Gastrocnemius medialis (tissue), 4 donors: ENCODE measurements at regions not wholly inside any gene's neighbourhood (a gene's known extent, or its start where the extent isn't known, plus 50 kb on each side); places are given as distances from the start of the nearest gene placed in this dataset.

Source experiments
- ATAC-seq, 2 donors: fragments of 150-250 bp; one replicate each; pipeline ENCODE4 v1.9.1; 2016
- DNase-seq, 2 donors: peaks; one replicate each; pipeline ENCODE4 v3.0.0-alpha.2; 2019
- H3K27ac ChIP-seq, 4 donors: fragments of 200-600 bp; sonication (generic); 1 replicate in 1 of 4; 2 replicates in 3 of 4; pipeline ENCODE4 v1.5.1; 2016 to 2018; ENCODE audit warnings: mild to moderate bottlenecking in 2 of 4, moderate library complexity in 1 of 4
- H3K27me3 ChIP-seq, 3 donors: fragments of 200-600 bp; sonication (generic) in 2 of 3; 1 replicate in 1 of 3; 2 replicates in 2 of 3; pipeline versions ENCODE4 v1.5.1 to v1.6.0; 2016 to 2019; ENCODE audit warnings: mild to moderate bottlenecking in 1 of 3, moderate library complexity in 1 of 3
- H3K36me3 ChIP-seq, 2 donors: fragments of 200-600 bp; sonication (generic) in 1 of 2; one replicate each; pipeline ENCODE4 v1.5.1; 2017 to 2018
- H3K4me1 ChIP-seq, 2 donors: fragments of 200-600 bp; sonication (generic) in 1 of 2; one replicate each; pipeline ENCODE4 v1.5.1; 2016 to 2017; ENCODE audit warnings: mild to moderate bottlenecking in 2 of 2
- H3K4me3 ChIP-seq, 4 donors: fragments of 200-600 bp; sonication (generic) in 3 of 4; 1 replicate in 1 of 4; 2 replicates in 3 of 4; pipeline ENCODE4 v1.5.1; 2016 to 2019; ENCODE audit warnings: mild to moderate bottlenecking in 2 of 4
- H3K9me3 ChIP-seq, 3 donors: fragments of 200-600 bp; sonication (generic) in 2 of 3; 1 replicate in 1 of 3; 2 replicates in 2 of 3; pipeline ENCODE4 v1.5.1; 2016 to 2019
- CTCF ChIP-seq, 5 experiments: fragments of 450-650 bp in 3 of 5; fragments of 200-600 bp in 2 of 5; sonication (generic) in 2 of 5; IDR thresholded peaks in 4 of 5; conservative IDR thresholded peaks in 1 of 5; 1 replicate in 4 of 5; 2 replicates in 1 of 5; pipeline ENCODE4 v1.5.1; 2016 to 2019; ENCODE audit warnings: antibody characterized with exemption in 5 of 5, mild to moderate bottlenecking in 3 of 5, moderate library complexity in 3 of 5
- POLR2A ChIP-seq, 2 donors: fragments of 450-650 bp; IDR thresholded peaks; one replicate each; pipeline ENCODE4 v1.6.1; 2017; ENCODE audit warnings: antibody characterized with exemption in 2 of 2, mild to moderate bottlenecking in 2 of 2, moderate library complexity in 2 of 2
- in situ Hi-C, 4 donors: fragments of 200-750 bp; cut with MboI; loops; one replicate each; pipeline versions ENCODE4 v1.15.0 to v1.8.0; 2017; ENCODE audit warnings: low sequenced_read_pairs in 4 of 4
- intact Hi-C: fragments of 100-400 bp; cut with DNase I; formaldehyde crosslinking; loops from one replicate; pipeline ENCODE4 v1.15.1; 2023; ENCODE audit warnings: low total_unique reads

DNA sequence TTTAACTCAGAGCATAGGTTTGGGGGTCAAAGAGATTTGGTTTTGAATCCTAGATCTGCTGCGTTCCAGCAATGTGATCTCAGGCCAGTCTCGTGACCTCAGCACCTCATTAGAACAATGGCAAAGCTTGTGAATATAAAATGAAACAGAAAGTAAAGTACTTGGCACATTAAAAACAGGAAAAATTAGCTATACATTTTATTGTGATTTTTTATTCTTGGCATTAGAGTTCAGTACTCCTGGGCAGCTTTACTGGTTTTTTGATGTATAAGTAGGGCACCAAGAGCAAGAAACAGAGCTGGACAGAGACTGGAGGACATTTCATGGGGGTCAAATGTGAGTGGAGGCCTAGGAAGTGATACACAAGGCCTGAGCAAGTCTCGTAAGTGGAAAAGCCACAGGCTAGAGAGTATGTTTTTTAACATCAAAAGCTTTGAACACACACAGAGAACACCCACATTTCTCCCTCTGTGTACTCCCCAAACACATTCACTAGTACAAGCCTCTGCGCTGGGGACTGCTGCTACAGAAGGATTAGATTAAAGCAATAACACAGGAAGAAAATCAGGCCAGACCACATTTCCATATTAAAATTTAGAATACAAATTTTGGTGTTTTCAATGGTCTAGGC lies 157.2 kb upstream of the SLC25A13 start:
- Histone ChIP-seq H3K4me3 (no peak overlapping the region), H3K9me3 (no peaks in the 10 kb centered on the region), H3K4me1 (no peaks in the 10 kb centered on the region), H3K27me3 (no peaks in the 10 kb centered on the region), H3K27ac (no peak overlapping the region), H3K36me3 (no peaks in the 10 kb centered on the region)
- TF ChIP-seq POLR2A (IDR thresholded peaks at IDR 0.05) (no peak), CTCF (IDR thresholded peaks at IDR 0.05 in 4 of 5, conservative IDR thresholded peaks at IDR 0.05 in 1 of 5) (no peak)
- intact Hi-C loops = no loop called here
- in situ Hi-C loops = no loop called here
- no peak for DNase-seq
- ATAC-seq = no peak

GRCh38 chr7:96471606-96472005 lies 149.7 kb upstream of the SLC25A13 start:
- no peak for TF ChIP-seq CTCF (IDR thresholded peaks at IDR 0.05 in 4 of 5, conservative IDR thresholded peaks at IDR 0.05 in 1 of 5)
- TF ChIP-seq POLR2A (IDR thresholded peaks at IDR 0.05) = no peak
- Histone ChIP-seq H3K9me3 (no peaks in the 10 kb centered on the region), H3K4me3 (no peak overlapping the region), H3K36me3 (no peaks in the 10 kb centered on the region), H3K27me3 (no peaks in the 10 kb centered on the region), H3K27ac (no peak overlapping the region), H3K4me1 (no peaks in the 10 kb centered on the region)
- in situ Hi-C loops = no loop called here
- DNase-seq (no peak), ATAC-seq (no peak)
- intact Hi-C loops = no loop called here

GRCh38 chr7:96452146-96452545 lies 130.2 kb upstream of the SLC25A13 start:
- no peak overlapping the region for H3K4me3 ChIP-seq
- H3K27ac ChIP-seq = no peak overlapping the region
- DNase-seq (no peak), ATAC-seq (no peak)
- H3K27me3 ChIP-seq = no peaks in the 10 kb centered on the region
- in situ Hi-C loops (no loop called here), intact Hi-C loops (no loop called here)
- H3K4me1 ChIP-seq = no peaks in the 10 kb centered on the region
- no peaks in the 10 kb centered on the region for H3K36me3 ChIP-seq
- no peak for TF ChIP-seq POLR2A (IDR thresholded peaks at IDR 0.05)
- no peak for TF ChIP-seq CTCF (IDR thresholded peaks at IDR 0.05 in 4 of 5, conservative IDR thresholded peaks at IDR 0.05 in 1 of 5)
- no peaks in the 10 kb centered on the region for H3K9me3 ChIP-seq

DNA sequence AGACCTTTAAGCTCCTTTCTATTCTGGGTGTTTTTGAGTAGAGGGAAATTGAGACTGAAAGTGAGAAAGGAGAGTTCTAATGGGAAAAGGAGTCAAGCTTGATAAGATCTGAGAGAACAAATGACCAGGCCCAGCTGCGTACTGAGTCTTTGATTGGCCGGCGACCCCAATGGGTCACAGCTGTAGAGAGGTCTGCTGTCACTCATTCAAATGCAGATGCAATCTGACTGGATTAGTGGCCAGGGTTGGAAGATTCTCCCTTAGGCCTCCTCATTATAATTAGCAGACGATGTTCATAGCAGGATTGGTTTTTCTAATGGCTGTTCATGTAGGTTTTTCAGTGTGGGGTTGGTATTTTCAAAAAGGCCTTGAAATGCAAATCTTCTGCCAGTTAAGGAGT lies 127.2 kb upstream of the SLC25A13 start:
- TF ChIP-seq CTCF (IDR thresholded peaks at IDR 0.05 in 4 of 5, conservative IDR thresholded peaks at IDR 0.05 in 1 of 5) (no peak), POLR2A (IDR thresholded peaks at IDR 0.05) (no peak)
- H3K4me1 ChIP-seq = no peaks in the 10 kb centered on the region
- ATAC-seq = no peak
- no peaks in the 10 kb centered on the region for H3K36me3 ChIP-seq
- H3K4me3 ChIP-seq = no peak overlapping the region
- in situ Hi-C loops = no loop called here
- no peaks in the 10 kb centered on the region for H3K27me3 ChIP-seq
- H3K27ac ChIP-seq = no peak overlapping the region
- intact Hi-C loops = no loop called here
- DNase-seq = no peak
- H3K9me3 ChIP-seq = no peaks in the 10 kb centered on the region

DNA sequence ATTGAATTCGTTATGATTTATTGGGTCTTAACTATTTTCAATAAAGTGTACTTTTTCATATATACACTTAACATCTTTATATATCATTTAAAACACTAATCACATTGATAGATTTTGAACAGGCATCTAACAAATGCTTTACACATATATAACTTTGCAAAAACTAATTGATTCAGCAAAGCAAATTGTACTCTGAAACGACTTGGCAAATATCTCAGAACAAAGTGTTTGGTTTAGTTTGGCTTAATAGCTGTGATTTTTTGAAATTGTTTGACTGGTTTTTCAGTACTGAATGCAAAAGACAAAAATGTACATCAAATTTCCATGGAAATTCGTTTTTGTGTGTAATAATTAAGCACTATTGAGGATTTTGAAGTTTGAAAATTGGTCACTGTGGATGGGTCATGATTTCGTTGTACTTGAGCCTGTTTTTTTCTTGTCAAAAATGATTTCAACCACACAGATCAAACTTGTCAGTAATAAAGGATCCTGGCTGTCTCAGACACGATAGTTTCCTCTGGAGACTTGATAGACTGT lies 125.3 kb upstream of the SLC25A13 start:
- ATAC-seq (no peak), DNase-seq (no peak)
- H3K36me3 ChIP-seq = no peaks in the 10 kb centered on the region
- TF ChIP-seq POLR2A (IDR thresholded peaks at IDR 0.05) = no peak
- TF ChIP-seq CTCF (IDR thresholded peaks at IDR 0.05 in 4 of 5, conservative IDR thresholded peaks at IDR 0.05 in 1 of 5) = no peak
- in situ Hi-C loops (no loop called here), intact Hi-C loops (no loop called here)
- no peaks in the 10 kb centered on the region for H3K4me1 ChIP-seq
- H3K27me3 ChIP-seq = no peaks in the 10 kb centered on the region
- H3K9me3 ChIP-seq = no peaks in the 10 kb centered on the region
- no peak overlapping the region for H3K4me3 ChIP-seq
- no peak overlapping the region for H3K27ac ChIP-seq
